Fibroblast of mammary gland (primary cell): ENCODE measurements at regions not wholly inside any gene's neighbourhood (a gene's known extent, or its start where the extent isn't known, plus 50 kb on each side); places are given as distances from the start of the nearest gene placed in this dataset.
"Not testable (repeated sequence)": the region's sequence is repeated elsewhere in the genome, so short reads cannot be mapped to it uniquely, and the experiment has no call there.

ENCODE experiments used
- DNase-seq: peaks from one replicate; pipeline ENCODE4 v3.0.0-alpha.2; 2010; ENCODE audit warnings: low read depth
- H3K4me3 ChIP-seq: 2 replicates; pipeline ENCODE4 v1.5.1; 2011; ENCODE audit warnings: low read depth, mild to moderate bottlenecking, low read length, moderate library complexity; ENCODE audit not compliant: control insufficient read depth
- CTCF ChIP-seq: conservative IDR thresholded peaks from 2 replicates; pipeline ENCODE4 v1.5.1; 2011; ENCODE audit warnings: low read depth, low read length, inconsistent platforms; ENCODE audit not compliant: control insufficient read depth, insufficient read depth

- H3K4me3 ChIP-seq = no peak overlapping the region
- no peak for TF ChIP-seq CTCF
- no peak for DNase-seq
Measured at GRCh38 chr1:98575955-98576354, 85.6 kb upstream of the SNX7 start.

- TF ChIP-seq CTCF = no peak
- DNase-seq = no peak
- no peak overlapping the region for H3K4me3 ChIP-seq
Measured at GRCh38 chr1:98565951-98566350, 95.6 kb upstream of the SNX7 start.

GRCh38 chr1:98559291-98559690, 102.2 kb upstream of the SNX7 start:
- DNase-seq = no peak
- TF ChIP-seq CTCF = no peak

GRCh38 chr1:98557895-98558294, 103.6 kb upstream of the SNX7 start:
- no peak for DNase-seq
- no peak for TF ChIP-seq CTCF

More at GRCh38 chr1:98559291-98559690, 102.2 kb upstream of the SNX7 start:
- no peak overlapping the region for H3K4me3 ChIP-seq

GRCh38 chr1:98556521-98557158, 104.9 kb upstream of the SNX7 start:
- DNase-seq = peak; percentile 51
- TF ChIP-seq CTCF = peak; percentile 60
- no peak overlapping the region for H3K4me3 ChIP-seq

More at GRCh38 chr1:98557895-98558294, 103.6 kb upstream of the SNX7 start:
- H3K4me3 ChIP-seq = no peak overlapping the region

GRCh38 chr1:98555814-98556213, 105.7 kb upstream of the SNX7 start:
- no peak for TF ChIP-seq CTCF
- no peak for DNase-seq

GRCh38 chr1:98552576-98553074, 108.9 kb upstream of the SNX7 start:
- DNase-seq = not testable (repeated sequence)

More at GRCh38 chr1:98555814-98556213, 105.7 kb upstream of the SNX7 start:
- no peak overlapping the region for H3K4me3 ChIP-seq

More at GRCh38 chr1:98552576-98553074, 108.9 kb upstream of the SNX7 start:
- not testable (repeated sequence) for H3K4me3 ChIP-seq
